Panc1 (cell line): ENCODE measurements at regions not wholly inside any gene's neighbourhood (a gene's known extent, or its start where the extent isn't known, plus 50 kb on each side); places are given as distances from the start of the nearest gene placed in this dataset.

Experiments used
- ATAC-seq: fragments of 200-7000 bp; cut with Tn5 transposase; 2 replicates; pipeline ENCODE4 v1.9.1; 2020; ENCODE audit warnings: mild to moderate bottlenecking, moderate library complexity
- BruUV-seq: library from RNA; stranded (reverse); fragments of 400-500 nt; replicated peaks from 2 replicates; lab custom pipeline; 2021; lab: Mats Ljungman, UMichigan
- CTCF ChIA-PET: fragments of 300-600 bp; sonication (Branson Sonifier 250); formaldehyde crosslinking; loops from one replicate; lab custom pipeline; 2022; ENCODE audit warnings: antibody characterized with exemption; lab: Charles Lee
- POLR2A ChIA-PET: fragments of 300-600 bp; sonication (Branson Sonifier 250); formaldehyde crosslinking; loops from one replicate; lab custom pipeline; 2022; ENCODE audit warnings: antibody characterized with exemption; lab: Charles Lee
- DNase-seq: peaks from one replicate; pipeline ENCODE4 v3.0.0-alpha.2; 2010; ENCODE audit warnings: low read depth, low spot score
- H3K27ac ChIP-seq: 2 replicates; pipeline ENCODE4 v1.5.1; 2011; ENCODE audit warnings: mild to moderate bottlenecking, low read length, inconsistent platforms
- H3K27me3 ChIP-seq: fragments of 200-500 bp; sonication (Bioruptor generic); 2 replicates; pipeline ENCODE4 v1.6.0; 2014; ENCODE audit warnings: low read length, inconsistent platforms; ENCODE audit not compliant: control insufficient read depth, insufficient read depth
- H3K36me3 ChIP-seq: fragments of 200-500 bp; sonication (Bioruptor generic); 2 replicates; pipeline ENCODE4 v1.5.1; 2014; ENCODE audit warnings: inconsistent platforms, mild to moderate bottlenecking, low read length, moderate library complexity; ENCODE audit not compliant: control insufficient read depth, insufficient read depth
- H3K4me1 ChIP-seq: 2 replicates; pipeline ENCODE4 v1.5.1; 2011; ENCODE audit warnings: inconsistent platforms, mild to moderate bottlenecking, low read length, moderate library complexity; ENCODE audit not compliant: control insufficient read depth, insufficient read depth
- H3K4me3 ChIP-seq, 2 experiments: 2 replicates each; pipeline ENCODE4 v1.5.1; 2011 to 2012; ENCODE audit warnings: low read depth in 2 of 2, low read length in 2 of 2, mild to moderate bottlenecking in 2 of 2, inconsistent platforms in 1 of 2, moderate library complexity in 1 of 2
- H3K9me3 ChIP-seq: fragments of 200-500 bp; sonication (Bioruptor generic); 2 replicates; pipeline ENCODE4 v1.5.1; 2014; ENCODE audit warnings: low read depth, mild to moderate bottlenecking, inconsistent platforms, low read length, moderate library complexity; ENCODE audit not compliant: control insufficient read depth, insufficient read depth
- CTCF ChIP-seq: fragments of 450-650 bp; IDR thresholded peaks from 2 replicates; pipeline ENCODE4 v1.5.1; 2017; ENCODE audit warnings: mild to moderate bottlenecking
- POLR2AphosphoS5 ChIP-seq: IDR thresholded peaks from 2 replicates; pipeline ENCODE4 v1.6.1; 2012; ENCODE audit warnings: mild to moderate bottlenecking, low read depth, low read length, moderate library complexity
- REST ChIP-seq, 2 experiments: IDR thresholded peaks; 2 replicates each; pipeline ENCODE4 v1.6.1; 2011 to 2012; ENCODE audit warnings: low read depth in 2 of 2, control low read depth in 1 of 2, low read length in 1 of 2, mild to moderate bottlenecking in 1 of 2, moderate library complexity in 1 of 2; ENCODE audit not compliant: insufficient read depth in 1 of 2
- SIN3A ChIP-seq: IDR thresholded peaks from 2 replicates; pipeline ENCODE4 v1.6.1; 2012; ENCODE audit warnings: low read depth, mild to moderate bottlenecking, low read length, moderate library complexity, borderline replicate concordance; ENCODE audit not compliant: insufficient read depth
- TCF7L2 ChIP-seq: IDR thresholded peaks from 2 replicates; pipeline ENCODE4 v1.6.1; 2011; ENCODE audit warnings: mild to moderate bottlenecking, low read depth, low read length, inconsistent platforms
- in situ Hi-C: cut with HindIII; loops from 2 replicates; pipeline ENCODE4 v1.10.0; 2016; ENCODE audit warnings: low sequenced_read_pairs, low pct_unique_long_range_greater_than_20kb
- intact Hi-C: fragments of 100-400 bp; cut with micrococcal nuclease; formaldehyde crosslinking; loops from one replicate; pipeline ENCODE4 v1.10.0; 2022; ENCODE audit not compliant: unreplicated experiment

GRCh38 chr17:69898601-69899000, 176.4 kb upstream of the KCNJ16 start:
- in situ Hi-C loops (no loop called here), intact Hi-C loops (no loop called here)
- no peak overlapping the region for H3K27ac ChIP-seq
- DNase-seq: no peak
- no peaks in the 10 kb centered on the region for H3K36me3 ChIP-seq
- BruUV-seq: no TSS peak
- ChIA-PET CTCF (no interaction called here), POLR2A (no interaction called here)
- TF ChIP-seq REST (IDR thresholded peaks at IDR 0.05; ENCODE audit: insufficient read depth in 1 of 2, low read depth in 2 of 2, low read length in 1 of 2) (no peak), SIN3A (no peak), POLR2AphosphoS5 (no peak)
- H3K4me3 ChIP-seq: no peak overlapping the region
- H3K9me3 ChIP-seq: no peaks in the 10 kb centered on the region
- H3K4me1 ChIP-seq: no peaks in the 10 kb centered on the region
- H3K27me3 ChIP-seq: no peaks in the 10 kb centered on the region
- no peak for ATAC-seq

- Histone ChIP-seq H3K9me3 (no peaks in the 10 kb centered on the region), H3K36me3 (no peaks in the 10 kb centered on the region), H3K27me3 (no peaks in the 10 kb centered on the region), H3K4me1 (no peaks in the 10 kb centered on the region), H3K4me3 (no peak overlapping the region), H3K27ac (no peak overlapping the region)
- BruUV-seq: no TSS peak
- ATAC-seq: no peak
- DNase-seq: no peak
- in situ Hi-C loops: no loop called here
- intact Hi-C loops: no loop called here
- TF ChIP-seq SIN3A (no peak), CTCF (no peak), POLR2AphosphoS5 (no peak), TCF7L2 (no peak), REST (IDR thresholded peaks at IDR 0.05; ENCODE audit: insufficient read depth in 1 of 2, low read depth in 2 of 2, low read length in 1 of 2) (no peak)
- POLR2A ChIA-PET: no interaction called here
- CTCF ChIA-PET: no interaction called here
These were observed 174.9 kb upstream of the KCNJ16 start for GRCh38 chr17:69900101-69900500.
